HEK293 (cell line): ENCODE measurements at regions not wholly inside any gene's neighbourhood (a gene's known extent, or its start where the extent isn't known, plus 50 kb on each side); places are given as distances from the start of the nearest gene placed in this dataset.

Source experiments
- CTCF ChIA-PET: fragments of 350-600 bp; formaldehyde crosslinking; extraction: SDS; loops from one replicate; lab custom pipeline; 2021; ENCODE audit warnings: antibody characterized with exemption; lab: Yijun Ruan, JAX
- POLR2A ChIA-PET: fragments of 300-600 bp; formaldehyde crosslinking; extraction: SDS; loops from one replicate; lab custom pipeline; 2020; ENCODE audit warnings: antibody characterized with exemption, inconsistent platforms; lab: Yijun Ruan, JAX
- H3K27ac ChIP-seq: fragments of 200-500 bp; sonication (Bioruptor generic); 2 replicates; pipeline ENCODE4 v1.5.1; 2014; ENCODE audit warnings: low read depth, low read length, control low read depth, inconsistent platforms; ENCODE audit errors: extremely low read depth
- H3K36me3 ChIP-seq, 2 experiments: fragments of 200-500 bp in 1 of 2; sonication (Bioruptor generic) in 1 of 2; 1 replicate in 1 of 2; 2 replicates in 1 of 2; pipeline ENCODE4 v1.5.1; 2014 to 2017; ENCODE audit warnings: inconsistent platforms in 2 of 2, low read length in 2 of 2; ENCODE audit not compliant: control insufficient read depth in 2 of 2, insufficient read depth in 1 of 2
- H3K4me1 ChIP-seq: fragments of 200-500 bp; sonication (Bioruptor generic); 2 replicates; pipeline ENCODE4 v1.5.1; 2014; ENCODE audit warnings: mild to moderate bottlenecking, low read length, inconsistent platforms; ENCODE audit not compliant: control insufficient read depth, insufficient read depth
- H3K4me3 ChIP-seq: 2 replicates; pipeline ENCODE4 v1.5.1; 2011; ENCODE audit warnings: low read depth, mild to moderate bottlenecking, control low read depth, low read length, moderate library complexity
- H3K9me3 ChIP-seq: fragments of 200-500 bp; sonication (Bioruptor generic); 2 replicates; pipeline ENCODE4 v1.5.1; 2014; ENCODE audit warnings: low read depth, low read length, inconsistent platforms; ENCODE audit not compliant: control insufficient read depth, insufficient read depth
- BCL11B ChIP-seq: fragments of 450-650 bp; formaldehyde crosslinking; IDR thresholded peaks from 2 replicates; pipeline ENCODE4 v1.5.1; 2016; ENCODE audit warnings: low read depth, missing biosample characterization, missing genetic modification characterization
- GLIS1 ChIP-seq: fragments of 450-650 bp; formaldehyde crosslinking; IDR thresholded peaks from 2 replicates; pipeline ENCODE4 v1.5.1; 2016; ENCODE audit warnings: missing biosample characterization, missing genetic modification characterization
- IKZF3 ChIP-seq: fragments of 450-650 bp; IDR thresholded peaks from 2 replicates; pipeline ENCODE4 v1.5.0; 2018; ENCODE audit warnings: missing biosample characterization, mild to moderate bottlenecking, missing genetic modification characterization, moderate library complexity
- KLF10 ChIP-seq: fragments of 450-650 bp; IDR thresholded peaks from 2 replicates; pipeline ENCODE4 v1.5.1; 2018; ENCODE audit warnings: missing biosample characterization, mild to moderate bottlenecking, missing genetic modification characterization
- RBAK ChIP-seq: fragments of 450-650 bp; formaldehyde crosslinking; IDR thresholded peaks from 2 replicates; pipeline ENCODE4 v1.5.1; 2016; ENCODE audit warnings: missing biosample characterization, missing genetic modification characterization
- SCRT2 ChIP-seq: fragments of 450-650 bp; formaldehyde crosslinking; IDR thresholded peaks from 2 replicates; pipeline ENCODE4 v1.5.1; 2016; ENCODE audit warnings: missing biosample characterization, missing genetic modification characterization
- SETDB1 ChIP-seq: IDR thresholded peaks from one replicate; pipeline ENCODE4 v1.6.1; 2017; ENCODE audit warnings: mild to moderate bottlenecking, low read length, moderate library complexity, mixed read lengths; ENCODE audit not compliant: insufficient read length
- ZBTB26 ChIP-seq: fragments of 450-650 bp; formaldehyde crosslinking; optimal IDR thresholded peaks from 2 replicates; pipeline ENCODE3; 2016; ENCODE audit warnings: missing biosample characterization, mild to moderate bottlenecking, missing genetic modification characterization
- ZFHX2 ChIP-seq: fragments of 450-650 bp; formaldehyde crosslinking; conservative IDR thresholded peaks from 2 replicates; pipeline ENCODE4 v1.5.1; 2016; ENCODE audit warnings: missing biosample characterization, missing genetic modification characterization
- ZNF146 ChIP-seq: fragments of 450-650 bp; formaldehyde crosslinking; IDR thresholded peaks from 2 replicates; pipeline ENCODE4 v1.5.1; 2016; ENCODE audit warnings: missing biosample characterization, missing genetic modification characterization
- ZNF174 ChIP-seq: fragments of 450-650 bp; formaldehyde crosslinking; IDR thresholded peaks from 2 replicates; pipeline ENCODE4 v1.5.0; 2017; ENCODE audit warnings: missing biosample characterization, mild to moderate bottlenecking, missing genetic modification characterization
- ZNF26 ChIP-seq: fragments of 450-650 bp; formaldehyde crosslinking; IDR thresholded peaks from 2 replicates; pipeline ENCODE4 v1.5.1; 2016; ENCODE audit warnings: missing biosample characterization, missing genetic modification characterization
- ZNF266 ChIP-seq: fragments of 450-650 bp; formaldehyde crosslinking; IDR thresholded peaks from 2 replicates; pipeline ENCODE4 v1.5.1; 2016; ENCODE audit warnings: missing biosample characterization, missing genetic modification characterization, low read depth
- ZNF350 ChIP-seq: fragments of 450-650 bp; formaldehyde crosslinking; IDR thresholded peaks from 2 replicates; pipeline ENCODE4 v1.5.0; 2017; ENCODE audit warnings: missing biosample characterization, mild to moderate bottlenecking, missing genetic modification characterization
- ZNF549 ChIP-seq: fragments of 450-650 bp; IDR thresholded peaks from 2 replicates; pipeline ENCODE4 v1.5.1; 2018; ENCODE audit warnings: missing biosample characterization, missing genetic modification characterization, mild to moderate bottlenecking, inconsistent platforms, moderate library complexity
- ZNF561 ChIP-seq: fragments of 450-650 bp; IDR thresholded peaks from 2 replicates; pipeline ENCODE4 v1.5.1; 2018; ENCODE audit warnings: missing biosample characterization, missing genetic modification characterization, borderline replicate concordance
- ZNF660 ChIP-seq: fragments of 450-650 bp; IDR thresholded peaks from 2 replicates; pipeline ENCODE4 v1.5.1; 2018; ENCODE audit warnings: missing biosample characterization, mild to moderate bottlenecking, missing genetic modification characterization
- ZNF747 ChIP-seq: fragments of 450-650 bp; formaldehyde crosslinking; IDR thresholded peaks from 2 replicates; pipeline ENCODE4 v1.5.1; 2016; ENCODE audit warnings: missing biosample characterization, missing genetic modification characterization
- ZNF830 ChIP-seq: fragments of 450-650 bp; IDR thresholded peaks from 2 replicates; pipeline ENCODE4 v1.5.0; 2018; ENCODE audit warnings: missing biosample characterization, missing genetic modification characterization, low read depth, mild to moderate bottlenecking, moderate library complexity

GRCh38 chr14:88085736-88086135 is 80.8 kb downstream of the GPR65 start:
- no peak overlapping the region for H3K27ac ChIP-seq
- no peak for TF ChIP-seq GLIS1 (tag by site-specific recombination)
- no peak for TF ChIP-seq ZNF830
- TF ChIP-seq ZNF747 (tag by site-specific recombination), result no peak
- no peak for TF ChIP-seq BCL11B
- TF ChIP-seq ZNF266 (tag by site-specific recombination), result no peak
- TF ChIP-seq ZNF660 (tag by site-specific recombination), result no peak
- no peak for TF ChIP-seq ZNF26
- no peak for TF ChIP-seq ZNF146 (tag by site-specific recombination)
- no peak for TF ChIP-seq IKZF3 (tag by site-specific recombination)
- TF ChIP-seq ZNF549 (tag by site-specific recombination), result no peak
- TF ChIP-seq KLF10 (tag by site-specific recombination), result no peak
- no peak for TF ChIP-seq ZBTB26 (tag by site-specific recombination)
- no peak for TF ChIP-seq RBAK (tag by site-specific recombination)
- no peak for TF ChIP-seq SETDB1
- TF ChIP-seq ZFHX2 (tag by site-specific recombination), result no peak
- no peaks in the 10 kb centered on the region for H3K9me3 ChIP-seq
- no peak overlapping the region for H3K4me3 ChIP-seq
- no peaks in the 10 kb centered on the region for H3K36me3 ChIP-seq
- no peaks in the 10 kb centered on the region for H3K4me1 ChIP-seq
- CTCF ChIA-PET, result no interaction called here
- POLR2A ChIA-PET, result no interaction called here

GRCh38 chr14:88089445-88089844 is 84.5 kb downstream of the GPR65 start:
- POLR2A ChIA-PET, result no interaction called here
- no peak overlapping the region for H3K4me3 ChIP-seq
- no peaks in the 10 kb centered on the region for H3K9me3 ChIP-seq
- H3K27ac ChIP-seq, result no peak overlapping the region
- no peaks in the 10 kb centered on the region for H3K36me3 ChIP-seq
- H3K4me1 ChIP-seq, result no peaks in the 10 kb centered on the region
- CTCF ChIA-PET, result interaction anchor here (0.9 kb wide), 1 partner anchor 82 kb away, joined by 5 read pairs; no protein-coding TSS in a partner anchor
- no peak for TF ChIP-seq ZNF350 (tag by site-specific recombination)
- TF ChIP-seq ZNF549 (tag by site-specific recombination), result no peak

GRCh38 chr14:88092529-88092928 is 87.6 kb downstream of the GPR65 start:
- TF ChIP-seq SCRT2 (tag by site-specific recombination) (no peak), ZNF174 (tag by site-specific recombination) (no peak), ZNF561 (tag by site-specific recombination) (no peak)
- H3K36me3 ChIP-seq, result no peaks in the 10 kb centered on the region
- ChIA-PET CTCF (interaction anchor here (0.6 kb wide), 1 partner anchor 397 kb away, joined by 3 read pairs; no protein-coding TSS in a partner anchor), POLR2A (no interaction called here)
- H3K4me1 ChIP-seq, result no peaks in the 10 kb centered on the region
- H3K9me3 ChIP-seq, result no peaks in the 10 kb centered on the region
- H3K4me3 ChIP-seq, result no peak overlapping the region
- no peak overlapping the region for H3K27ac ChIP-seq
